ENCODE measurements at regions not wholly inside any gene's neighbourhood (a gene's known extent, or its start where the extent isn't known, plus 50 kb on each side); places are given as distances from the start of the nearest gene placed in this dataset.

DNA sequence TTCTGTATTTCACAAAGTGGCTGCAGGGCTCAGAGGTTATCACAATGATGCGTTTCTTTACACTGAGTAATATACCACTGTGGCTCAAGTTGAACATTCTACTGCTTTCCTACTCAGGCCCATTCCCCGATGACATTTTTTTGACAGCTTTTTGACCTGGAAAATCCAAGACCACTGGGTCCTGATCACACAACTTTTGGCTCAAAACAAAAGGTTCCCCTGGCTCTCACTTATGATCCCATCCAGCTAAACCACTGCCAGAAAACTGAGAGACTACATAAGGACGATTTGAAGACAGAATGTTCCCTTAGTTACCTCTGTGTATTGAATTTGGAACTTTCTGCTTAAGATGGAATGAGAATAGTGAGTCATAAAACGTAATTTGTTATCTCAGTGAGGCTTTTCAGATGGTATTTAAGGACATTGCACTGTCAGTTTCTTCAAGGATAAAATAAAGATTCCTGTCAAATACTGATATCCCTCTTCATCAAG is 78.0 kb upstream of the FBXL7 start:
- no peak overlapping the region for H3K4me2 ChIP-seq (replicated peaks; ENCODE audit: low read depth, low read length, poor library complexity, severe bottlenecking)
- TF ChIP-seq, protein P1, sequence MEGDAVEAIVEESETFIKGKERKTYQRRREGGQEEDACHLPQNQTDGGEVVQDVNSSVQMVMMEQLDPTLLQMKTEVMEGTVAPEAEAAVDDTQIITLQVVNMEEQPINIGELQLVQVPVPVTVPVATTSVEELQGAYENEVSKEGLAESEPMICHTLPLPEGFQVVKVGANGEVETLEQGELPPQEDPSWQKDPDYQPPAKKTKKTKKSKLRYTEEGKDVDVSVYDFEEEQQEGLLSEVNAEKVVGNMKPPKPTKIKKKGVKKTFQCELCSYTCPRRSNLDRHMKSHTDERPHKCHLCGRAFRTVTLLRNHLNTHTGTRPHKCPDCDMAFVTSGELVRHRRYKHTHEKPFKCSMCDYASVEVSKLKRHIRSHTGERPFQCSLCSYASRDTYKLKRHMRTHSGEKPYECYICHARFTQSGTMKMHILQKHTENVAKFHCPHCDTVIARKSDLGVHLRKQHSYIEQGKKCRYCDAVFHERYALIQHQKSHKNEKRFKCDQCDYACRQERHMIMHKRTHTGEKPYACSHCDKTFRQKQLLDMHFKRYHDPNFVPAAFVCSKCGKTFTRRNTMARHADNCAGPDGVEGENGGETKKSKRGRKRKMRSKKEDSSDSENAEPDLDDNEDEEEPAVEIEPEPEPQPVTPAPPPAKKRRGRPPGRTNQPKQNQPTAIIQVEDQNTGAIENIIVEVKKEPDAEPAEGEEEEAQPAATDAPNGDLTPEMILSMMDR (IDR thresholded peaks at IDR 0.05) = no peak
- no peak for TF ChIP-seq EZH2 (IDR thresholded peaks at IDR 0.05; ENCODE audit: borderline replicate concordance, insufficient read depth, low read depth, low read length, poor library complexity, severe bottlenecking)
- H3K9ac ChIP-seq (ENCODE audit: low read length) = no peak overlapping the region
- Mint-ChIP-seq H3K27me3 (no peaks in the 10 kb centered on the region), H3K27ac (no peak overlapping the region), H3K4me3 (no peak overlapping the region), H3K4me1 (no peaks in the 10 kb centered on the region), H3K9me3 (ENCODE audit: insufficient read depth) (peaks cover 3% of the 10 kb centered on the region)
- H3K4me1 ChIP-seq (ENCODE audit: control insufficient read depth in 2 of 2, insufficient read depth in 2 of 2, low read length in 2 of 2) = no peaks in the 10 kb centered on the region
- DNase-seq (no peak), ATAC-seq (ENCODE audit: low read depth) (no peak)
- 92% methylated on average over 2 of the region's 4 CpGs for WGBS (ENCODE audit: insufficient coverage)
- intact Hi-C loops (cut with micrococcal nuclease) = no loop called here
- no peak overlapping the region for H2AFZ ChIP-seq (ENCODE audit: insufficient read depth, low read depth, low read length, poor library complexity, severe bottlenecking)
- no peak overlapping the region for H3K4me3 ChIP-seq (ENCODE audit: control extremely low read depth in 1 of 5, extremely low read depth in 1 of 5, insufficient read depth in 1 of 5, low read depth in 2 of 5, low read length in 4 of 5)
- no peaks in the 10 kb centered on the region for H3K9me3 ChIP-seq (ENCODE audit: control extremely low read depth in 1 of 3, control insufficient read depth in 2 of 3, insufficient read depth in 1 of 3, low read length in 2 of 3)
- H4K20me1 ChIP-seq (ENCODE audit: control insufficient read depth, insufficient read depth, low read length, poor library complexity, severe bottlenecking) = no peaks in the 10 kb centered on the region
- ChIA-PET CTCF (no interaction called here), POLR2A (no interaction called here)
- no peaks in the 10 kb centered on the region for H3K79me2 ChIP-seq (ENCODE audit: control insufficient read depth, insufficient read depth, low read length)
- H3K36me3 ChIP-seq (replicated peaks in 1 of 2; ENCODE audit: control extremely low read depth in 1 of 2, control insufficient read depth in 1 of 2, extremely low read depth in 1 of 2, insufficient read depth in 2 of 2, low read length in 1 of 2) = no peaks in the 10 kb centered on the region
- H3K27ac ChIP-seq (ENCODE audit: low read length in 2 of 2) = no peak overlapping the region
- H3K27me3 ChIP-seq (replicated peaks in 1 of 4; ENCODE audit: control extremely low read depth in 1 of 4, control insufficient read depth in 3 of 4, insufficient read depth in 4 of 4, low read length in 3 of 4) = no peaks in the 10 kb centered on the region

DNA sequence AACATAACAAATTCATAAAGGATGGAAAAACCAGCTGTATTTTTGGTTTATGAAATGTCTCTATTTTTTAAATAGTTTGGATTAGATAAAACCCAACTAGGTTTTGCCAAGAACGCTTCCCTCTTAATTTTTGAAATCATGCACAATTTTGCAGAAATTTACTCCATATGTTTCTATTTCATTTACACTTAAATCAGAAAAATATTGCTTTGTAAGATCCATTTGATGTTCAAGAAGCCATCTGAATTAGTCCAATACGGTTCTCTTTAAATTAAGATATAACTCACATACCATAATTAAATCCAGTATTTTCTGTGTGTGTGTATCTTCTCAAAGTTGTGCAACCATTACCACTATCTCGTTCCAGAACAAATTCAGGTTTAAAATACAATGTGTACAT is 78.6 kb upstream of the FBXL7 start:
- intact Hi-C loops (cut with micrococcal nuclease) = no loop called here
- ChIA-PET CTCF (no interaction called here), POLR2A (no interaction called here)
- H3K4me3 ChIP-seq (ENCODE audit: control extremely low read depth in 1 of 5, extremely low read depth in 1 of 5, insufficient read depth in 1 of 5, low read depth in 2 of 5, low read length in 4 of 5) = no peak overlapping the region
- no peaks in the 10 kb centered on the region for H4K20me1 ChIP-seq (ENCODE audit: control insufficient read depth, insufficient read depth, low read length, poor library complexity, severe bottlenecking)
- WGBS (ENCODE audit: insufficient coverage) = no CpG with 5 or more reads among the region's 3 CpGs
- no peaks in the 10 kb centered on the region for H3K9me3 ChIP-seq (ENCODE audit: control extremely low read depth in 1 of 3, control insufficient read depth in 2 of 3, insufficient read depth in 1 of 3, low read length in 2 of 3)
- H3K4me2 ChIP-seq (replicated peaks; ENCODE audit: low read depth, low read length, poor library complexity, severe bottlenecking) = no peak overlapping the region
- ATAC-seq (ENCODE audit: low read depth) (no peak), DNase-seq (no peak)
- no peak overlapping the region for H3K27ac ChIP-seq (ENCODE audit: low read length in 2 of 2)
- H3K79me2 ChIP-seq (ENCODE audit: control insufficient read depth, insufficient read depth, low read length) = no peaks in the 10 kb centered on the region
- H2AFZ ChIP-seq (ENCODE audit: insufficient read depth, low read depth, low read length, poor library complexity, severe bottlenecking) = no peak overlapping the region
- no peaks in the 10 kb centered on the region for H3K36me3 ChIP-seq (replicated peaks in 1 of 2; ENCODE audit: control extremely low read depth in 1 of 2, control insufficient read depth in 1 of 2, extremely low read depth in 1 of 2, insufficient read depth in 2 of 2, low read length in 1 of 2)
- H3K27ac Mint-ChIP-seq = no peak overlapping the region
- peaks cover 3% of the 10 kb centered on the region for H3K9me3 Mint-ChIP-seq (ENCODE audit: insufficient read depth)
- H3K9ac ChIP-seq (ENCODE audit: low read length) = no peak overlapping the region
- H3K27me3 ChIP-seq (replicated peaks in 1 of 4; ENCODE audit: control extremely low read depth in 1 of 4, control insufficient read depth in 3 of 4, insufficient read depth in 4 of 4, low read length in 3 of 4) = no peaks in the 10 kb centered on the region
- no peaks in the 10 kb centered on the region for H3K27me3 Mint-ChIP-seq
- no peaks in the 10 kb centered on the region for H3K4me1 Mint-ChIP-seq
- H3K4me1 ChIP-seq (ENCODE audit: control insufficient read depth in 2 of 2, insufficient read depth in 2 of 2, low read length in 2 of 2) = no peaks in the 10 kb centered on the region
- TF ChIP-seq, protein P1 (IDR thresholded peaks at IDR 0.05) = no peak
- no peak for TF ChIP-seq EZH2 (IDR thresholded peaks at IDR 0.05; ENCODE audit: borderline replicate concordance, insufficient read depth, low read depth, low read length, poor library complexity, severe bottlenecking)
- H3K4me3 Mint-ChIP-seq = no peak overlapping the region

All from B cell (primary cell).